ENCODE measurements at regions not wholly inside any gene's neighbourhood (a gene's known extent, or its start where the extent isn't known, plus 50 kb on each side); places are given as distances from the start of the nearest gene placed in this dataset.
A peak's percentile ranks its signal among the peaks of the same experiment; 100 is the strongest.
"Not testable (repeated sequence)": the region's sequence is repeated elsewhere in the genome, so short reads cannot be mapped to it uniquely, and the experiment has no call there.

DNA sequence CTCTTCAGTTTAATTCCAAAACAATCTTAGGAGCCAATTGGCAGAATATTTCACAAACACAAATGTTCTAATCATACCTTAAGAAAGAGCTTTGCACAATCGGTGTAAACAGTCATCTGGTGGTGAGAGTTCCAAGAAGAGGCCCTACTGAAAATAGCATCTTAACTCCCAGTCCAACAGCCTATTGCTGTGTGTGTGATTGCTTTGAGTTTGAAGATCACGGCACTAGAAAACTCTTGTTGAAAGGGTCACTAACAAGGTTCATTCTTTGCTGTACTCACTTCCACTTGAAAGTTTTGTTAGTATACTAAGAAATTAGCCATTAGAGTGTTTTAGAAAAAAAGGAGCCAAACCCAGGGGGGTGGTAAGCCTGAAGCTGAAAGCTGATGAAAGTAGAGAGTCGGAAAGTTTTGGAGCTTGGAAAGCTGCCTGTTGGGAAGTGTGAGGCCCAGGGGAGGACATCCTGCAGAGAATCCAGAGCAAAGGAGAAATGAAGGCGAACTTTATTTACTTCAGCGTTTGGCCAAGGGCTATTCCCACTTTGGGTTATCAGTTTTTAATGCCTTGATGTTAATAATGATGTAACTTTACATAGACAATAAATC lies 180.3 kb upstream of the GHR start:
- H3K4me3 ChIP-seq (replicated peaks in 1 of 2; ENCODE audit: low read depth in 2 of 2, low read length in 2 of 2) = no peak overlapping the region
- peak in 1 of 2 donors; percentile 12 for DNase-seq (ENCODE audit: low read depth in 2 of 2)
- TF ChIP-seq CTCF (IDR thresholded peaks at IDR 0.05; ENCODE audit: low read depth, low read length) = no peak

GRCh38 chr5:42252306-42252705 lies 170.9 kb upstream of the GHR start:
- no peak for DNase-seq (ENCODE audit: low read depth in 2 of 2)
- TF ChIP-seq CTCF (IDR thresholded peaks at IDR 0.05; ENCODE audit: low read depth, low read length) = no peak
- no peak overlapping the region for H3K4me3 ChIP-seq (replicated peaks in 1 of 2; ENCODE audit: low read depth in 2 of 2, low read length in 2 of 2)

GRCh38 chr5:42259914-42260313 lies 163.3 kb upstream of the GHR start:
- H3K4me3 ChIP-seq (replicated peaks in 1 of 2; ENCODE audit: low read depth in 2 of 2, low read length in 2 of 2); DNase-seq (ENCODE audit: low read depth in 2 of 2): not testable (repeated sequence)

DNA sequence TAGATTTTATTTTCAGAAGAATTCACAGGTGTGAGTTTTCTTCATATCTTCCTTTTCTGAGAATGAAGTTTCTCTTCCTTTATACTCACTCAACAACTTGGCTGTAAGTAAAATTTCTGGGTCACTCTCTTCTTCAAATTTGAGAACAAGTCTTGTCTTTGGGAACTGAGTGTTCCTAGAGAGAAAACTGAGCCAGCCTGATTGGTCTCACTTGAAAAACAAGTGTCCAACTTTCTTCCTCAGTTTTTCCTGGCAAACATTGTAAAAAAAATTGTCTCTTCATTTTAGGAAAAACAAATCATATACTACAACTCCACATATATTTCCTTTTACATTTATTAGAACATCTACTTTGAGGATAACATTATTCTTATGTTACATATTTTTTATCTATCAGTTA lies 156.1 kb upstream of the GHR start:
- no peak overlapping the region for H3K4me3 ChIP-seq (replicated peaks in 1 of 2; ENCODE audit: low read depth in 2 of 2, low read length in 2 of 2)
- TF ChIP-seq CTCF (IDR thresholded peaks at IDR 0.05; ENCODE audit: low read depth, low read length) = no peak
- no peak for DNase-seq (ENCODE audit: low read depth in 2 of 2)

GRCh38 chr5:42268170-42268569 lies 155.1 kb upstream of the GHR start:
- H3K4me3 ChIP-seq (replicated peaks in 1 of 2; ENCODE audit: low read depth in 2 of 2, low read length in 2 of 2); DNase-seq (ENCODE audit: low read depth in 2 of 2): not testable (repeated sequence)

DNA sequence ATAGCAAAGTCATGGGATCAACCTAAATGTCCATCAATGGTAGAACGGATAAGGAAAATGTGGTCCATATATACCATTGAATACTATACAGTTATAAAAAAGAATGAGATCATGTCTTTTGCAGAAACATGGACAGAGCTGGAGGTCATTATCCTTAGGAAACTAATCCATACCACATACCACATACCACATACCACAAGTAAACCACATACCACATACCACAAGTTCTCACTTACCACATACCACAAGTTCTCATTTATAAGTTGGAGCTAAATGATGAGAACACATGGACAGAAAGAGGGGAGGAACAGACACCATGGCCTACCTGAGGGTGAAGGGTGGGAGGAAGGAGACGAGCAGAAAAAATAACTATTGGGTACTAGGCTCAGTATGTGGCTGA lies 154.6 kb upstream of the GHR start:
- H3K4me3 ChIP-seq (replicated peaks in 1 of 2; ENCODE audit: low read depth in 2 of 2, low read length in 2 of 2) = no peak overlapping the region
- peak in 1 of 2 donors; percentile 42 for DNase-seq (ENCODE audit: low read depth in 2 of 2)
- TF ChIP-seq CTCF (IDR thresholded peaks at IDR 0.05; ENCODE audit: low read depth, low read length) = no peak

GRCh38 chr5:42270771-42271170 lies 152.5 kb upstream of the GHR start:
- DNase-seq (ENCODE audit: low read depth in 2 of 2) = no peak
- no peak overlapping the region for H3K4me3 ChIP-seq (replicated peaks in 1 of 2; ENCODE audit: low read depth in 2 of 2, low read length in 2 of 2)
- no peak for TF ChIP-seq CTCF (IDR thresholded peaks at IDR 0.05; ENCODE audit: low read depth, low read length)

- no peak for TF ChIP-seq CTCF (IDR thresholded peaks at IDR 0.05; ENCODE audit: low read depth, low read length)
- H3K4me3 ChIP-seq (replicated peaks in 1 of 2; ENCODE audit: low read depth in 2 of 2, low read length in 2 of 2) = no peak overlapping the region
- peak in 1 of 2 donors; percentile 23 for DNase-seq (ENCODE audit: low read depth in 2 of 2)
Observed at GRCh38 chr5:42274913-42275312, 148.3 kb upstream of the GHR start.
